Ishikawa (cell line): ENCODE measurements at regions not wholly inside any gene's neighbourhood (a gene's known extent, or its start where the extent isn't known, plus 50 kb on each side); places are given as distances from the start of the nearest gene placed in this dataset.

Experiments
- CEBPB ChIP-seq: IDR thresholded peaks from 2 replicates; pipeline ENCODE4 v1.6.1; 2012
- CREB1 ChIP-seq: IDR thresholded peaks from 2 replicates; pipeline ENCODE4 v1.6.1; 2012; ENCODE audit warnings: low read depth
- EGR1 ChIP-seq: IDR thresholded peaks from 2 replicates; pipeline ENCODE4 v1.6.1; 2012
- EP300 ChIP-seq: IDR thresholded peaks from 2 replicates; pipeline ENCODE4 v1.6.1; 2012; ENCODE audit warnings: borderline replicate concordance
- FOXM1 ChIP-seq: IDR thresholded peaks from 2 replicates; pipeline ENCODE4 v1.6.1; 2012; ENCODE audit warnings: low read depth, borderline replicate concordance
- NFIC ChIP-seq: IDR thresholded peaks from 2 replicates; pipeline ENCODE4 v1.6.1; 2012
- RAD21 ChIP-seq: IDR thresholded peaks from 2 replicates; pipeline ENCODE4 v1.6.1; 2012; ENCODE audit warnings: low read depth
- TAF1 ChIP-seq: IDR thresholded peaks from 2 replicates; pipeline ENCODE4 v1.6.1; 2012; ENCODE audit warnings: low read depth, mild to moderate bottlenecking
- TCF12 ChIP-seq: IDR thresholded peaks from 2 replicates; pipeline ENCODE4 v1.6.1; 2012; ENCODE audit warnings: low read depth
- TEAD4 ChIP-seq: IDR thresholded peaks from 2 replicates; pipeline ENCODE4 v1.6.1; 2012
- YY1 ChIP-seq: IDR thresholded peaks from 2 replicates; pipeline ENCODE4 v1.6.1; 2012; ENCODE audit warnings: low read depth
- ZBTB7A ChIP-seq: IDR thresholded peaks from 2 replicates; pipeline ENCODE4 v1.6.1; 2012; ENCODE audit warnings: low read depth
- TF ChIP-seq, protein P1 (sequence below): IDR thresholded peaks from 2 replicates; pipeline ENCODE4 v1.6.1; 2012; ENCODE audit warnings: low read depth, mild to moderate bottlenecking
- TF ChIP-seq, protein P2 (sequence below): IDR thresholded peaks from 2 replicates; pipeline ENCODE4 v1.6.1; 2012
- TF ChIP-seq, protein P3 (sequence below): IDR thresholded peaks from 2 replicates; pipeline ENCODE4 v1.6.1; 2012

DNA sequence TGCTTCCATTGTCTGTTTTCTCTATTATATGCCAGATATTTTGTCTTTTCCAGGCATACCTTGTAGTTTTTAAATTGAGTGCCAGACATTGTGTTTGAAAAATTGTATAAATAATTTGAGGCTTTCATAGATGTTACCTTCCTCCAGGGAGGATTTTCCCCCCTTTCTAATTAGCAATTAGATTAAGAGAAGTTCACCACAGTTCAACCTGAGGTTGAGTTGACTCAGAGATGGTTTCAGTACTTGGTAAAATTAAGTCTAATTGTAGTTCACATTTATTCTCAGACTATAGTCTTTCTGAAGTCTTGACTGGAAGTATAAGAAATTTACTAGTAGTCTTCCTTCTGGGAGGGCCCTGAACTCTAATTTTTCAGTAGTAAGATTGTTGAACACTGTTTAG is 104.1 kb upstream of the SCEL start:
- TF ChIP-seq TAF1 (no peak), CREB1 (no peak), NFIC (no peak)
- TF ChIP-seq, protein P1, sequence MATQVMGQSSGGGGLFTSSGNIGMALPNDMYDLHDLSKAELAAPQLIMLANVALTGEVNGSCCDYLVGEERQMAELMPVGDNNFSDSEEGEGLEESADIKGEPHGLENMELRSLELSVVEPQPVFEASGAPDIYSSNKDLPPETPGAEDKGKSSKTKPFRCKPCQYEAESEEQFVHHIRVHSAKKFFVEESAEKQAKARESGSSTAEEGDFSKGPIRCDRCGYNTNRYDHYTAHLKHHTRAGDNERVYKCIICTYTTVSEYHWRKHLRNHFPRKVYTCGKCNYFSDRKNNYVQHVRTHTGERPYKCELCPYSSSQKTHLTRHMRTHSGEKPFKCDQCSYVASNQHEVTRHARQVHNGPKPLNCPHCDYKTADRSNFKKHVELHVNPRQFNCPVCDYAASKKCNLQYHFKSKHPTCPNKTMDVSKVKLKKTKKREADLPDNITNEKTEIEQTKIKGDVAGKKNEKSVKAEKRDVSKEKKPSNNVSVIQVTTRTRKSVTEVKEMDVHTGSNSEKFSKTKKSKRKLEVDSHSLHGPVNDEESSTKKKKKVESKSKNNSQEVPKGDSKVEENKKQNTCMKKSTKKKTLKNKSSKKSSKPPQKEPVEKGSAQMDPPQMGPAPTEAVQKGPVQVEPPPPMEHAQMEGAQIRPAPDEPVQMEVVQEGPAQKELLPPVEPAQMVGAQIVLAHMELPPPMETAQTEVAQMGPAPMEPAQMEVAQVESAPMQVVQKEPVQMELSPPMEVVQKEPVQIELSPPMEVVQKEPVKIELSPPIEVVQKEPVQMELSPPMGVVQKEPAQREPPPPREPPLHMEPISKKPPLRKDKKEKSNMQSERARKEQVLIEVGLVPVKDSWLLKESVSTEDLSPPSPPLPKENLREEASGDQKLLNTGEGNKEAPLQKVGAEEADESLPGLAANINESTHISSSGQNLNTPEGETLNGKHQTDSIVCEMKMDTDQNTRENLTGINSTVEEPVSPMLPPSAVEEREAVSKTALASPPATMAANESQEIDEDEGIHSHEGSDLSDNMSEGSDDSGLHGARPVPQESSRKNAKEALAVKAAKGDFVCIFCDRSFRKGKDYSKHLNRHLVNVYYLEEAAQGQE, result no peak

DNA sequence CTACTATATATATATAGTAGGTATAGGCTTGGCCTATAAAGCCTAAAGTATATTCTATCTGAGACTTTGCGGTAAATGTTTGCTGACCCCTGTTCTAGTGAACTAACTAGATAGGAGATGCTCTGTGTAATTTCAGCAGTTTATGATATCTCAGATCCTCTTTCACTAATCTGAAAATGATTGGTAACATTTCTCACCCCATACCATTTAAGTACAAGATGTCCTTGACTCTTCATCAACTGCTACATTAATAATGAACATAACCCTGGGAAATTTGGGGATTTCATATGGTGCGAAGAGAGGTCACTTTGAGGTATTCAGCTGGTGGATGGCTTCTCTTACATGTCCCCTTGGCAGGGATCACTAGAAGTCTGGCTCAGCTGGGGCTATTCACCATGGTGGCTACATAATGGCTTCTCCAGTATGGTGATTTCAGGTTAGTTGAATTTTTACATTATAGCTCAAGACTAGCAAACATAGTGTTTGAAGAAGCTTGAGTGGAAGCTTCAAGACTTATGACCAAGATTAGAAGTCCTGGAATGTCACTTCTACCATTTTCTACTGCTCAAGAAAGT is 103.6 kb upstream of the MYCBP2 start:
- TF ChIP-seq ZBTB7A (no peak), EGR1 (no peak), TCF12 (no peak), RAD21 (no peak), FOXM1 (no peak), YY1 (no peak), TAF1 (no peak), TEAD4 (no peak), CEBPB (no peak)
- TF ChIP-seq, protein P1, result no peak
- TF ChIP-seq, protein P2, sequence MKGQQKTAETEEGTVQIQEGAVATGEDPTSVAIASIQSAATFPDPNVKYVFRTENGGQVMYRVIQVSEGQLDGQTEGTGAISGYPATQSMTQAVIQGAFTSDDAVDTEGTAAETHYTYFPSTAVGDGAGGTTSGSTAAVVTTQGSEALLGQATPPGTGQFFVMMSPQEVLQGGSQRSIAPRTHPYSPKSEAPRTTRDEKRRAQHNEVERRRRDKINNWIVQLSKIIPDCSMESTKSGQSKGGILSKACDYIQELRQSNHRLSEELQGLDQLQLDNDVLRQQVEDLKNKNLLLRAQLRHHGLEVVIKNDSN, result no peak

DNA sequence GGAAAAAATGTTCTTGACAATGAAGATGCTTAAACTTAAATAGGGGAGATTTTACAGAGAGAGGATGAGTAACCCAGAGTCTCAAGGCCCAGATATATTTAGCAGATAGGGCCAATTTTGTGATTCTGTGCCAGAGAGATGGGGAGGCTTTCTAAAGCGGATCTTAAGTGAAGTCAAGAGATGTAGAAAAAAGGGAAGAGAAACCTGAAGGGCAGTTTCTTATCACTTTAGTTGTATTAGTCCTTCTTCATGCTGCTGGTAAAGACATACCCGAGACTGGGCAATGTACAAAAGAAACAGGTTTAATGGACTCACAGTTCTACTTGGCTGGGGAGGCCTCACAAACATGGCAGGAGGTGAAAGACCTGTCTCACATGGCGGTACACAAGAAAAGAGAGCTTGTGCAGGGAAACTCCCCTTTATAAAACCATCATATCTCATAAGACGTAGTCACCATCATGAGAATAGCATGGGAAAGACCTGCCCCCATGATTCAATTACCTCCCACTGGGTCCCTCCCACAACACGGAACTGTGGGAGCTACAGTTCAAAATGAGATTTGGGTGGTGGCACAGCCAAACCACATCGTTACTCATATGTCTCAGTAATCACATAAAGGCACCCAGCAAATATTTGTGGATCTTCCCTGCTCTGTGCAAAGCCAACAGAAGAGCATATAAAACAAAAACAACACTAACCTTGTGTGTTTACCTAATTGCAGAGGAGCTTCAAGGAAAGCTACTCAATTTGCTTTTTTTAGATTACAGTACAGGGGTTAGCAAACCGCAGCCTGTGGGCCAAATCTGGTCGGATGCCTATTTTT is 102.6 kb upstream of the MYCBP2 start:
- TF ChIP-seq, protein P1, result no peak
- TF ChIP-seq CEBPB (no peak), NFIC (no peak), TCF12 (no peak), YY1 (no peak), FOXM1 (no peak), RAD21 (no peak), CREB1 (no peak), ZBTB7A (no peak), TEAD4 (no peak), EGR1 (no peak), TAF1 (no peak), EP300 (no peak)
- TF ChIP-seq, protein P3, sequence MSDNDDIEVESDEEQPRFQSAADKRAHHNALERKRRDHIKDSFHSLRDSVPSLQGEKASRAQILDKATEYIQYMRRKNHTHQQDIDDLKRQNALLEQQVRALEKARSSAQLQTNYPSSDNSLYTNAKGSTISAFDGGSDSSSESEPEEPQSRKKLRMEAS, result no peak
- TF ChIP-seq, protein P2, result no peak

DNA sequence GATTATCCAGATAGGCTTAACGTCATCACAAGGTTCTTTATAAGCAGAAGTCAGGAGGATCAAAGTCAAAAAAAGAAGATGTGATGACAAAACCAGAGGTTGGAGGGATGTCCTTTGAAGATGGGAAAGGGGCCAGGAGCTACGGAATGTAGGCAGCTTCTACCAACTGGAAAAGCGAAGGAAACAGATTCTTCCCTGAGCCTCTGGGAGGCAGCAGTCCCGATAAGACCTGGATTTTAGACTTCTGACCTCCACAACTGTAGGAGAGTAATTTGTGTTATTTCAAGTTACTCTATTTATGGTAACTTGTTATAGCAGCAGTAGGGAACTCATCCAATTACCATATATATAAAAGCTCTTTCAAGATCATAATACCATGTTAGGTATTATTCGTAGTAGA is 98.8 kb upstream of the MYCBP2 start:
- TF ChIP-seq, protein P2, result no peak
- TF ChIP-seq TAF1, result no peak
- TF ChIP-seq, protein P1, result no peak
- TF ChIP-seq EGR1, result no peak
- TF ChIP-seq, protein P3, result no peak
- TF ChIP-seq CREB1, result no peak
